ENCODE measurements at regions not wholly inside any gene's neighbourhood (a gene's known extent, or its start where the extent isn't known, plus 50 kb on each side); places are given as distances from the start of the nearest gene placed in this dataset.

- POLR2A ChIA-PET, result no interaction called here
- DNase-seq, result no peak
- Mint-ChIP-seq H3K4me3 (no peak overlapping the region), H3K4me1 (ENCODE audit: low read depth) (no peaks in the 10 kb centered on the region), H3K27ac (no peak overlapping the region), H3K27me3 (no peaks in the 10 kb centered on the region), H3K9me3 (no peaks in the 10 kb centered on the region), H3K36me3 (peaks cover 3% of the 10 kb centered on the region)
- intact Hi-C loops (cut with micrococcal nuclease), result loop anchor here (5.0 kb wide), 1 partner anchor 84 kb away; no protein-coding TSS in a partner anchor
- CTCF ChIA-PET, result interaction anchor here (0.7 to 1.2 kb wide), 2 partner anchors 11 to 90 kb away, joined by 3 to 6 read pairs; no protein-coding TSS in a partner anchor
Observed at GRCh38 chr22:25362883-25363240, 143.4 kb downstream of the CRYBB2 start.

GRCh38 chr22:25363474-25363873 lies 144.0 kb downstream of the CRYBB2 start:
- Mint-ChIP-seq H3K4me3 (no peak overlapping the region), H3K27me3 (no peaks in the 10 kb centered on the region), H3K9me3 (no peaks in the 10 kb centered on the region), H3K36me3 (peaks cover 2% of the 10 kb centered on the region), H3K27ac (no peak overlapping the region), H3K4me1 (ENCODE audit: low read depth) (no peaks in the 10 kb centered on the region)
- POLR2A ChIA-PET, result no interaction called here
- intact Hi-C loops (cut with micrococcal nuclease), result loop anchor here (5.0 kb wide), 1 partner anchor 84 kb away; no protein-coding TSS in a partner anchor
- DNase-seq, result no peak
- CTCF ChIA-PET, result interaction anchor here (1.2 kb wide), 1 partner anchor 12 kb away, joined by 6 read pairs; no protein-coding TSS in a partner anchor

DNA sequence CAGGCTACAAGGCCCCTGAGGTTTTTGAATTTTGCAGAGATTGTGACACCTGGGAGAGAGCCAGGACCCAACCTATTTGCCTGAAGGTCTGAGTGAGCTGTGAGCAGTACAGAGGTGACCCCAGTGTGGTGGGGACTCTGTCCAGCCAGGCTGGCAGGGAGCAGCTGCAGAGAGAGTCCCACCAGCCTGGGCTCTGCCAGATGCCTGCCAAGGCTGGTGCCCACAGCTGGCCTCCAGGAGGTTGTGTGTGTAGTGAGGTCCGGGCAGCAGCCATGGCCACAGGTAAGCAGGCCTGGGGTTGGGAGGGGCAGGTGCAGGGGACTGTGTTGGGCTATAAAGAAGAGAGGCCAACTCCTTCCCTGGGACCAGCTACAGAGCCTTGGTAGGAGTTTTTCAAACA lies 144.8 kb downstream of the CRYBB2 start:
- Mint-ChIP-seq H3K27ac (no peak overlapping the region), H3K4me3 (no peak overlapping the region), H3K36me3 (no peaks in the 10 kb centered on the region), H3K27me3 (no peaks in the 10 kb centered on the region), H3K4me1 (ENCODE audit: low read depth) (no peaks in the 10 kb centered on the region), H3K9me3 (no peaks in the 10 kb centered on the region)
- intact Hi-C loops (cut with micrococcal nuclease), result loop anchor here (5.0 kb wide), 1 partner anchor 83 kb away; no protein-coding TSS in a partner anchor
- DNase-seq, result no peak
- CTCF ChIA-PET, result no interaction called here
- POLR2A ChIA-PET, result no interaction called here

DNA sequence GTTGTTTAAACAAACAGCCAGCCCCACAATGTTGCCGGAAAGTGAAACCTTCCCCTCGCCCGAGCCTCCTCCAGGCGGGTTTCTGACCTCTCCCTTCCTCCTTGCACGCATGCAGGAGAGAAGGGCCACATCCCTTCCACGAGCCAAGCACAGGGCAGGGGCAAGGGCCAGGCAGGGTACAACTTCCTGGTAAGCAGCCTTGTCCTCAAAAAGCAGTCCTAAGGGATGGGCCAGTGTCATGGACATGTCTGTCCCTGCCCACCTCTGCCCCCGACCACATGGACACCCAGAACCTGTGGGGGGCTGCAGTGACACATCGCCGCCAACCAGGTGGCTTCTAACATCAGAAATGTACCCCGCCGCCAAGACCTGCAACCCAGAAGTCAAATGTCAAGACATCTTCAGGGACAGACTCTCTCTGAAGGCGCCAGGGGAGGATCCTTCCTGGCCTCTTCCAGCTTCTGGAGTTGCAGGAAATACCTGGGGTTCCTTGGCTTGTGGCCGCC lies 145.3 kb downstream of the CRYBB2 start:
- intact Hi-C loops (cut with micrococcal nuclease), result loop anchor here (5.0 kb wide), 1 partner anchor 83 kb away; no protein-coding TSS in a partner anchor
- Mint-ChIP-seq H3K4me3 (no peak overlapping the region), H3K9me3 (no peaks in the 10 kb centered on the region), H3K27ac (no peak overlapping the region), H3K4me1 (ENCODE audit: low read depth) (no peaks in the 10 kb centered on the region), H3K36me3 (no peaks in the 10 kb centered on the region), H3K27me3 (no peaks in the 10 kb centered on the region)
- ChIA-PET CTCF (no interaction called here), POLR2A (no interaction called here)
- DNase-seq, result no peak

DNA sequence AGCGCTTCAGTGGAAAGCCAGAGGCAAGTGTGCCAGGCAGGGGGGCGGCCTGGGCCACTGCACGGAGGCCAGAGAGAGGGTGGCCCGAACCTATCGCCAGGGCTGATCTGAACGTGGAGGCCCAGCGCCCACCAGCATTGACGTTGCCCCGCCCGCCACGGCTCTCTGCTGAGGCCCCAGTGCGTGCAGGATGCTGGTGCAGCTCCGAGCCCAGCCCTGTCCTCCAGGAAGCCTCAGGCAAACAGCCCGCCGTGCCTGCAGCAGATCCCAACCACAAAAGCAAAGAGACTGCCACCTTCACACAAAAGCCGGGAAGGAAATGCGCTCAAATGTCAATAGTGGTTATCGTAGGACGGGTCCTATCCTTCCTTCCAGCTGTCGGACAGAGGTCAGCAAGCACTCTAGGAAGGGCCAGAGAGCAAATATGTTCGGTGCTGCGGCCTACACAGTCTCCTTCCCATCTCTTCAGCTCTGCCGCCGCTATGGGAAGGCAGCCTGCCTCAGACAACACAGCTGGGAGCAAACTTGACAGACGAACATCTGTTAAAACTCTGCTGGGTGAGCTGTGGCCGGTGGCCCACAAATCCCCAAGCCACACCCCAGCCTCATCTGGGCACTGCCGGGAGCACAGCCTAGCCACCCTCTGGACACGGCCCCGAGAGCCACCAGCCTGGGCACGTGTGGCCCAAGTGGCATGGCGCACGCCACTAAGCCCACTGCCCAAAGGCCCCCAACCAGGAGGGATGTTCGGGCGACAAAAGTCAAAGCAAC lies 146.2 kb downstream of the CRYBB2 start:
- Mint-ChIP-seq H3K36me3 (no peaks in the 10 kb centered on the region), H3K4me1 (ENCODE audit: low read depth) (no peaks in the 10 kb centered on the region), H3K9me3 (no peaks in the 10 kb centered on the region), H3K27me3 (no peaks in the 10 kb centered on the region), H3K27ac (no peak overlapping the region), H3K4me3 (no peak overlapping the region)
- CTCF ChIA-PET, result no interaction called here
- no peak for DNase-seq
- intact Hi-C loops (cut with micrococcal nuclease), result no loop called here
- POLR2A ChIA-PET, result no interaction called here

DNA sequence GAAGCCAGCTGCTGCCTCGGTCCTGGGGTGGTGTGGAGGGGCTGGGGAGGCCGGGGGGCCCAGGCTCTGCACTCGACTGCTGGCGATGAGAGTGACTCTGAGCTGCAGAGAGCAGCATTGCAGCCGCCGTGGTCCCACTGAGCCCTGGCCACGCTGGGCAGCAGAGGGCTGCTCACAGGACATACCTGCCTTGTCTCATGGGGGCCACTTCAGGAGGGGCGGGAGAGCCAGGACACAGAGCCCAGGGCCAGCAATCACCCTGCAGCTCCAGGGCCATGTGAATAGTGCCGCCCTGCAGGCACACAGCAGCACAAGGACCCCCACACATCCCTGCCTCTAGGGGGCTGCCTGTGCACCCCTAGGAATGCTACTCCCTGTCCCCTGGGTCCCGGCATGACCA lies 147.0 kb downstream of the CRYBB2 start:
- Mint-ChIP-seq H3K9me3 (no peaks in the 10 kb centered on the region), H3K36me3 (no peaks in the 10 kb centered on the region), H3K27ac (no peak overlapping the region), H3K27me3 (no peaks in the 10 kb centered on the region), H3K4me3 (no peak overlapping the region), H3K4me1 (ENCODE audit: low read depth) (no peaks in the 10 kb centered on the region)
- no peak for DNase-seq
- CTCF ChIA-PET, result no interaction called here
- POLR2A ChIA-PET, result no interaction called here
- intact Hi-C loops (cut with micrococcal nuclease), result no loop called here

DNA sequence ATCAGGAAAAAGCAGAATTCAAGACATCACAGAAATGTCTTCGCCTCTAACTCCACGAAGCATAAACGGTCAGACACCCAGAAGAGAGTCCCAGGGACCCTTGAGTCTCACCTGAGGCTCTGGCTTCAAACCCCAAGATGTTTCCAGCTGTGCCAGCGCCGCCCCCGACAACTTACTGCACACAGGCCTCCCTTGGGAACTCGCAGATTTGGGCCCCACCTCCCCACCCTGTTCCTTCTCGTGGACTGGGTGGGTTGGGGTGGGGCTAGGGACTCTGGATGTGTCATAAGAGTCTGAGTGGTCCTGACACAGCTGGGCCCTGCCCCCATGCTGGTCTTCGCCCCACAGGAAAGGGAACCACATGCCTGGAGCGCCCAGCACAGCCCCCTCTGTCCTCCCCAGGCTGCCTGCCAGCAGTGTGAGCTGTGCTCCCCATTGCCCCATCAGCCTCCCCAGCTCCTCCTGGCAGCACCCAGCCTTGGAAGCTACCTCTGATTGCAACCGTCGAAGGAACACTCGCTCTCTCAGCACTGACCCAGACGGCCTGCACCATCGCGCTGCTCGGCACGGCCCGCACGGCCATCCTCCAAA lies 147.5 kb downstream of the CRYBB2 start:
- Mint-ChIP-seq H3K27ac (no peak overlapping the region), H3K4me1 (ENCODE audit: low read depth) (no peaks in the 10 kb centered on the region), H3K4me3 (no peak overlapping the region), H3K27me3 (no peaks in the 10 kb centered on the region), H3K9me3 (no peaks in the 10 kb centered on the region), H3K36me3 (peaks cover under 1% of the 10 kb centered on the region)
- ChIA-PET POLR2A (no interaction called here), CTCF (no interaction called here)
- no peak for DNase-seq
- intact Hi-C loops (cut with micrococcal nuclease), result no loop called here

- H3K27ac Mint-ChIP-seq, result no peak overlapping the region
- H3K9me3 Mint-ChIP-seq, result no peaks in the 10 kb centered on the region
- H3K4me3 Mint-ChIP-seq, result no peak overlapping the region
- H3K27me3 Mint-ChIP-seq, result no peaks in the 10 kb centered on the region
- peaks cover 2% of the 10 kb centered on the region for H3K36me3 Mint-ChIP-seq
- DNase-seq, result no peak
- POLR2A ChIA-PET, result no interaction called here
- intact Hi-C loops (cut with micrococcal nuclease), result no loop called here
- no peaks in the 10 kb centered on the region for H3K4me1 Mint-ChIP-seq (ENCODE audit: low read depth)
- CTCF ChIA-PET, result no interaction called here
Observed at GRCh38 chr22:25367756-25368155, 148.3 kb downstream of the CRYBB2 start.

DNA sequence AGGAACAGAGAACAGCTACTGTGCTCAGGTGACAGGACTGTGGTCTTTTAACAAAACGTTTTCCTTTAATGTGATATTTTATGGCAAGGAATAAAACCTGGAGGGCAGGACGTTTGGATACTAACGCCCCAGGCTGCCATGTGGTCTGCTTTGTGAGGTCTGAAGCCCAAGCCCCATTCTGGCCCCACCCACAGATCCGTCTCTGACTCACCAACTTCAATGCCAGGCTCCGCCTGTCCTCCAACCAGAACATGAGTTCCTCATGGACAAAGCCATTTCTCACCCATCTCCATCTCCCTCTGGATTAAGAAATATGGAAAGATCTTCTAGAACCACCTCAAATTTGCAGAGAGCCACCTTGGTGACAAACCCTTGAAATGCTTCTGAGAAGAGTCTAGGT lies 148.8 kb downstream of the CRYBB2 start:
- no peak overlapping the region for H3K27ac Mint-ChIP-seq
- ChIA-PET POLR2A (no interaction called here), CTCF (no interaction called here)
- H3K27me3 Mint-ChIP-seq, result no peaks in the 10 kb centered on the region
- peaks cover 2% of the 10 kb centered on the region for H3K36me3 Mint-ChIP-seq
- intact Hi-C loops (cut with micrococcal nuclease), result no loop called here
- no peaks in the 10 kb centered on the region for H3K4me1 Mint-ChIP-seq (ENCODE audit: low read depth)
- no peak overlapping the region for H3K4me3 Mint-ChIP-seq
- DNase-seq, result no peak
- no peaks in the 10 kb centered on the region for H3K9me3 Mint-ChIP-seq

GRCh38 chr22:25369041-25369440 lies 149.6 kb downstream of the CRYBB2 start:
- no peaks in the 10 kb centered on the region for H3K9me3 Mint-ChIP-seq
- no peaks in the 10 kb centered on the region for H3K27me3 Mint-ChIP-seq
- H3K27ac Mint-ChIP-seq, result no peak overlapping the region
- ChIA-PET CTCF (interaction anchor here (1.1 kb wide), 1 partner anchor 8 kb away, joined by 3 read pairs; no protein-coding TSS in a partner anchor), POLR2A (no interaction called here)
- intact Hi-C loops (cut with micrococcal nuclease), result no loop called here
- H3K36me3 Mint-ChIP-seq, result peaks cover 2% of the 10 kb centered on the region
- no peak for DNase-seq
- H3K4me1 Mint-ChIP-seq (ENCODE audit: low read depth), result no peaks in the 10 kb centered on the region
- H3K4me3 Mint-ChIP-seq, result no peak overlapping the region

- intact Hi-C loops (cut with micrococcal nuclease), result no loop called here
- POLR2A ChIA-PET, result no interaction called here
Observed at GRCh38 chr22:25370322-25370721, 150.9 kb downstream of the CRYBB2 start.

GRCh38 chr22:25372000-25372595 lies 152.7 kb downstream of the CRYBB2 start:
- DNase-seq, result no peak
- POLR2A ChIA-PET, result no interaction called here
- no peak overlapping the region for H3K27ac Mint-ChIP-seq
- no peak overlapping the region for H3K4me3 Mint-ChIP-seq
- peaks cover 1% of the 10 kb centered on the region for H3K4me1 Mint-ChIP-seq (ENCODE audit: low read depth)
- CTCF ChIA-PET, result no interaction called here
- intact Hi-C loops (cut with micrococcal nuclease), result no loop called here
- no peaks in the 10 kb centered on the region for H3K27me3 Mint-ChIP-seq
- no peaks in the 10 kb centered on the region for H3K9me3 Mint-ChIP-seq
- H3K36me3 Mint-ChIP-seq, result peaks cover 4% of the 10 kb centered on the region

More at GRCh38 chr22:25370322-25370721, 150.9 kb downstream of the CRYBB2 start:
- no peaks in the 10 kb centered on the region for H3K9me3 Mint-ChIP-seq
- peaks cover 2% of the 10 kb centered on the region for H3K36me3 Mint-ChIP-seq
- no peak for DNase-seq
- no peaks in the 10 kb centered on the region for H3K27me3 Mint-ChIP-seq
- no peak overlapping the region for H3K4me3 Mint-ChIP-seq
- no peak overlapping the region for H3K27ac Mint-ChIP-seq
- CTCF ChIA-PET, result no interaction called here
- H3K4me1 Mint-ChIP-seq (ENCODE audit: low read depth), result peaks cover 1% of the 10 kb centered on the region
